Stromal cell of bone marrow (primary cell): ENCODE measurements at regions not wholly inside any gene's neighbourhood (a gene's known extent, or its start where the extent isn't known, plus 50 kb on each side); places are given as distances from the start of the nearest gene placed in this dataset.
"Not testable (repeated sequence)": the region's sequence is repeated elsewhere in the genome, so short reads cannot be mapped to it uniquely, and the experiment has no call there.

Source experiments
- DNase-seq: peaks from one replicate; pipeline ENCODE4 v3.0.0-alpha.2; 2012; ENCODE audit warnings: low read depth

GRCh38 chr4:114296126-114296525 lies 302.5 kb upstream of the UGT8 start:
- no peak for DNase-seq

- no peak for DNase-seq
These were observed 296.1 kb upstream of the UGT8 start for GRCh38 chr4:114302472-114302871.

GRCh38 chr4:114304046-114304445 lies 294.6 kb upstream of the UGT8 start:
- DNase-seq, result no peak

GRCh38 chr4:114304567-114304966 lies 294.0 kb upstream of the UGT8 start:
- no peak for DNase-seq

DNA sequence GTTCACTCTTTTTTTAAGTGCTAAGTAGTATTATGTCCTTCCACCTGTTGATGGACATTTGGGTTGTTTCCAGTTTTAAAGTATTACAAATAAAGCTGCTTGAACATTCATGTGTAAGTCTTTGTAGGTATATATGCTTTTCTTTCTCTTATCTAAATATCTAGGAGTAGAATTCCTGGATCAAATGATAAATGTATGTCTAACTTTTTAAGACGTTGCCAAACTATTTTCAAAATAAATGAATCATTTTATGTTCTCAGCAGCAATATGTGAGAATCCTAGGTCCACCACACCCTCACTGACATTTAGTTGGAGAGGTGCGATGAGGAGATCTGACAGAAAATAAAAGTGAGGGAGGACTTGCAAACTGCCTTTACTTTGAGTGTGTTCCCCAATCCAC lies 291.7 kb upstream of the UGT8 start:
- no peak for DNase-seq

- no peak for DNase-seq
These were observed 288.2 kb upstream of the UGT8 start for GRCh38 chr4:114310296-114310925.

- no peak for DNase-seq
These were observed 286.8 kb upstream of the UGT8 start for GRCh38 chr4:114311787-114312186.

DNA sequence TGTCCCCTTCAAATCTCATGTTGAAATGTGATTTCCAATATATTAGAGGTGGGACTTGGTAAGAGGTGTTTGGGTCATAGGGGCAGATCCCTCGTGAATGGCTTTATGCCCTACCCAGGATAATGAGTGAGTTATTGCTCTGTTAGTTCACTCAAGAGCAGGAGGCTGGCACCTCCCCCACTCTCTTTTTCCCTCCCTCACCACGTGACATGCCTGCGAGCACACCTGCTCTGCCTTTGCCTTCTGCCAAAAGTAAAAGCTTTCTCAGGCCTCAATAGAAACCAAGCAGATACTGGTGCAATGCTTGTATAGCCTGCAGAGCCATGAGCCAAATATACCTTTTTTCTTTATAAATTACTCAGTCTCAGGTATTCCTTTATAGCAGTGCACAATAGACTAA lies 286.3 kb upstream of the UGT8 start:
- DNase-seq, result no peak

GRCh38 chr4:114316789-114317188 lies 281.8 kb upstream of the UGT8 start:
- DNase-seq, result no peak

DNA sequence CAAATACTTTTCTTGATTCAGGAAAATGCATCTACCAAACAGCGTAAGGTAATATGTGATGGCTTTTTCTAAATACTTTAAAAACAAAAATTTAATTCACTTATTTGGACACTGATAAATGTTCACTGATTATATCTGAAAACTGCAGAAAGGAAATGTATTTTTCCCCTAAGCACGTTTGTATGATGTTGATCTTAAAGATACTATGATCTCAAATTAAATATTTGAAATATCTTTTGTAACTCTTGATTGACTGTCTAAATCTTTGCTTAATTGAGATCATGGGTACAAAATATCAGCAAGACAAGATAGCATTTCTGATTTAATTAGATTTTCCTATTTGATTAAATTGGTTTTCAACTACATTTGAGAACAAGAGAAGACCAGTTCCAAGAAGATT lies 281.0 kb upstream of the UGT8 start:
- no peak for DNase-seq

DNA sequence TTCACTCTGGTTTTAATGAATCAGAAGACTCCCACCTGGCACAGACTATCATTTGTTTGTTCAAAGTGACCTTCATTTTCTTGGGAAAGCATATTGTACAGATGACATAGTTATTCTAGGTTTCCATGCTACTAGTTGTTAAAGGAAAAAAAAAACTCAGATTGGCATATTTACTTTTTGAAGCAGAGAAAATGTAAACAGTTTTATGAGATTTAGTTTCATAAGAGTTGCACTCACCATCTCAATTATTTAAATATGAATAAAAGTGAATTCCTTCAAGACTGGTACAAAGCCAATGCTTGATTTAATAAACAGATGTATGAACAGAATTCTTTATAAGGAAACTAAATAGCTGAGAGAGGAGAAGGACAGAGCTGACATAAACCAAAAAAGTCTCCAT lies 280.3 kb upstream of the UGT8 start:
- DNase-seq, result no peak

DNA sequence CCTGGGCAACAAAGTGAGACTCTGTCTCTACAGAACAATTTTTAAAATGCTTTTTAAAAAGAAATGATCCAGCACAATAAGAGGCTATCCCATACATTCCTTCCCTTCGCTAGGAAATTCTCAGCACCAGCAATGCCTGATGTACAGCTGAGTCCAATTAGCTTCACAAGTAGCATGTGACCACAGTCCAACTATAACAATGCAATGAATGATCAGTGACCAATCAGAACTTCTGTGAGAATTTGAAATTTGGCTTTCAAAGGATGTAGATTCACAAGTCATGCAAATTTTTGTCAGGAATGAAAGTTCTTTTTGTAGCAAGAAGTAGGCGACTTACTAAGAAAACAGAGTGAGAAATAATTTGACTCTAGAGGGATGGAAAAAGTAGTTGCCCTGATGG lies 278.5 kb upstream of the UGT8 start:
- DNase-seq, result no peak

DNA sequence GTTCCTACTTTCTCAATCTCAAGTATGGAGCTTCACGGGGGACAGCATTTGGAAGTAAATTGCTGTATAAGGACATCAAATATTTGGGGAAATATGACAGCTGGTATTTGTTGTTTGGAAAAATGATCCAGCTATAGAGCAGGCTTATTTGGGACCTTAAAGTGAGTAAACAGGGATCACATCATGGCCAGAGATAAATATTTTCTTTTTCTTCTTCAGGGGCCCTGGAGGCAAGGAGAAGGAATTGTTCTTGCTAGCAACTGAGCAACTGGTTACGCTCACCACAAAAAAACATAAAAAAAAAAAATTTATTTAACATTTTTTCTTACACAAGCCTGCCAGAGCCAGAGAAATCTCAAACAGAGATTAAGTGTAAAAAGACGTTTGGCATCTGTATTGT lies 277.2 kb upstream of the UGT8 start:
- DNase-seq, result no peak

DNA sequence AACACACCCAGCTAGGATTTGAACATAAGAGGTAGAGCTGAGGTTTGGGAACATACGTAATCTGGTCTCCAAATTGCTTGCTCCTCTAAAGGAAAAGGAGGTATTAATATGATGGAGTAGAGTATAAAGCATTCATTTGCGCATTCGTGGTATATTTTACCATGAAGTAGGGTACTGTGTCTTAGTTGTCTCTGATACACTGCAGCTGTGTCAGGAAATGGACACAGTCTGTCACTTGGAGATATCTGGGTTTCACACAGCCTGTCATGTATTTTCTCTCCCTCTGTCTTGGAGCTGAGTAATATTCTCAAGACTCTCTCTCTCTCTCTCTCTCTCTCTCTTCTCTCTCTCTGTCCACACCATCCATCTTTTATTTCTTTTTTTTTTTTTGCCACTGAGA lies 274.8 kb upstream of the UGT8 start:
- no peak for DNase-seq

DNA sequence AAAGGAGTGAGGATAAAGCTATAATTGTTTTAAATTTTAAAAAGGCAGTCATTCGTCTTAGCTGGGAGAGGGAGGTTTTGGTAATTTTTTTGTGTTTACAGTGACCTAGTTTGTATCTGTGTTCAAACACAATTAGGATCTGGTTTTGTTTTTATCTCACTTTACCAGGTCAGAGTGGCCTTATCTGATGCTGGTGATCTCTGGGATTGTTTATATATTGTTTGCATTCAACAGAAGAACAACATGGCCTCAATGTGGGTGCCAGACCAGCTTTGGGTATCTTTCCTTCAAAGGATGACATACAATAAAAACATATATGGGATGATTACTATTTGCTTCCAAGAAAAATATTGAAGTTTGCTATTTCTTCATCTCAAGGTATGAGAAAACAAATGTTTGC lies 272.2 kb upstream of the UGT8 start:
- DNase-seq, result no peak

GRCh38 chr4:114332119-114332518 lies 266.5 kb upstream of the UGT8 start:
- no peak for DNase-seq

DNA sequence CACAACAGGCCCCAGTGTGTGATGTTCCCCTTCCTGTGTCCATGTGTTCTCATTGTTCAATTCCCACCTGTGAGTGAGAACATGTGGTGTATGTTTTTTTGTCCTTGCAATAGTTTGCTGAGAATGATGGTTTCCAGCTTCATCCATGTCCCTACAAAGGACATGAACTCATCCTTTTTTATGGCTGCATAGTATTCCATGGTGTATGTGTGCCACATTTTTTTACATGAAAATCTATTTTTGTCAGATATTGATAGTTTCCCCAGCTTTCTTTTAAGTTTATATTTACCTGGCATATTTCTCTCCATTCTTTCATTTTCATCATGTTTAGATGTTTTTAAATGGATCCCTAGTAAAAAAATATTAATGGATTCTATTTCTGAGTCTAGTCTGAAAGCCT lies 264.2 kb upstream of the UGT8 start:
- DNase-seq, result not testable (repeated sequence)

DNA sequence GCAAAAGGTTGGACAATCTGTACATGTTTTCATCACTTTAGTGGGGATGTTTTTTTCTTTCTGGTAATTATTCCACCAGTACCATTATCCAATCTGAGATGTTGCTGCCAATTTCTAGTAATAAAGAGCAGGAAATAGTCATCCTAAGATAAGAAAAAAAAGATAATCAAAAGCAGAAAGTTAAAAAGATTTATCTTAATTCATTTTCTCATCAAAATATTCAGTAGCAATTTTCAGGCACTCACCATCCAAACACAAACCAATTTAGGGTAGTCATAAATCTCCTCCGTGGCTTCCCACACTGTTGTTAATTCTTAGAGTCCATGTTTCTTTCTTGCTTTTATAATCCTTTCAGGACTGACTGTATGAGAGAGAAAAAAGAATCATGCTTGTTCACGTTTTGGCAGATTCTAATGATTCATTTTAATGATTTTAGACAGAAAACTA lies 263.7 kb upstream of the UGT8 start:
- DNase-seq, result no peak

DNA sequence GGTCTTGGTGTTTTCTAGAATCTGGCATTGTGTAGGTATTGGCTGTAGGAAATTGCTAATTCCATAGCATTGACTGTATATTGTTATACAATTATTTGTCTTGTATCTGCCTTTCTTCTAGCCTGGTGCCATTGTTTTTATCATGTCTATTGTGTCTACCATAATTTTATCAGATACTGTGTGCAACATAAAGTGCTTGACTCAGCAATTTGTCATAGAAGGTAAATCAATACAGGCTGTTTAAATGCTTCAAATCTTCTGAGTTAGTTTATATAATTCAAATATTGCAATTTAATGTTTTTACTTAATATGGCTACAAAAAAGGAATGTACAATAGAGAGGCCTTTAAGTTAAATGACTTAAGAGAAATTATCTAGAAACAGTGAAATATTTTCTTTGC lies 263.3 kb upstream of the UGT8 start:
- DNase-seq, result no peak

DNA sequence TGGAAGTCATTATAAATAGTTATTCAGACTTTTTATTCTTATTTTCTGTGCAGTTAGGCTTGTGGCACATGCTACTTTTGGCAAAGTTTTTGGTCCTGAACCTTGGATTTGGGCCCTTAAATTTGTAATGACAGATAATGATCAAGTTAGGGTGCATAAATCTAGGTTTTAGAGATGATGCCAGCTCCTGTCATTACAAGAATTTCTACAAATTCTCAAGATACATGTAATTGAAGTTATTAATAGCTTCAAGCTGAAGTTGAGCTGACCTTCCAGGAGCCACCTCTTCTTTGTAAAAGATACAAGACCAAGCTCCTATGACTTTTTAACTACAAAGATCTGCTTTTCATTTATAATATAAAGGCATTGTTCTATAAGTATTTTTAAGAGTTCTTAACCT lies 255.6 kb upstream of the UGT8 start:
- no peak for DNase-seq

DNA sequence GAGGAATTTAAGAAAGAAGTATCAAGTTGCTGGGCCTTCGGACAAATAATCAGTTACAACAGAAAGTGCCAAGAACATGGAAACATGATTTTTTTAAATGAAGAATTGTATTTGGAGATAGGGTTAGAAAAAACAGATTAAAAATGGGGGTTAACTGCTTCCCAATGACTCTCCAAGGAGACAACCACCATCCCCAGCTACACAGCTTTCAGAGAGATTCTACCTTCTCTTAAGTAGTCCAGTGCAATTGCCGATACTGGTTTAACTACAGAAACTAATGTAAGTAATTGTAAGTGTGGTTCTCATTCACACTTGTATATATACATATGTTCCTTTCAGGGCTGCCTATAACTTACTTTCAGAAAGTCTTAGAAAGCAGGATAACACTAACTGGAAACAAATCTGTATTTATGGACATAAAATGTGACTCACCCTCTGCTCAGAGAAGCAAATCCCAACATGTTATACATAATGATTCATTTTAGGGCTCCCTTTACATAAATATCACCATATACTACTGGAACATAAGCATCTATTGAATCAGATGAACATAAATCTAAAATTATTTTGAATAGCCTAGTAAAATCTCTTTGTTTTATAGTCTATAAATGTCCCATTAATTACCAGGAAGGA lies 248.9 kb upstream of the UGT8 start:
- DNase-seq, result no peak

GRCh38 chr4:114358901-114359300 lies 239.7 kb upstream of the UGT8 start:
- no peak for DNase-seq

DNA sequence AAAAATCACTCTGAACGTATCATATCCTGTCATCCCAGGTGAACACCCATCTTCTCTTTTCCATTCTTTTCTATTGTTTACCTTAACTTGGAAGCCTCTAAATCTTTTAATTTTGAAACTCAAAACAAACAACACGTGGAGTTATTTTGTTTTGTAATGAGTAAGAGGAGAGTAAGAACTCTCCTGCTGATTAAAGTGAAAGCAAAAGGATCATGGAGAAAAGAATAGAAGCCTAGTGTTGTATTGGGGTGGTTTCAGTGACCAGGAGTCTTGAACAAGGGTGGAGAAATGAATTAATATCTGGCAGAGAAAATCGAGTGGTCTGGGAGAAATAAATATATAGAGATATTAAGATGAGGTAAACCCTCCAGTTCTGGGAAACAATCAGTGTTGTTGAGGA lies 237.4 kb upstream of the UGT8 start:
- no peak for DNase-seq

- DNase-seq, result peak; percentile 49
These were observed 233.8 kb upstream of the UGT8 start for GRCh38 chr4:114364857-114365256.
